Brain microvascular endothelial cell (primary cell): ENCODE measurements at regions not wholly inside any gene's neighbourhood (a gene's known extent, or its start where the extent isn't known, plus 50 kb on each side); places are given as distances from the start of the nearest gene placed in this dataset.

ENCODE experiments used
- DNase-seq: peaks from one replicate; pipeline ENCODE4 v3.0.0-alpha.2; 2020
- H3K27ac ChIP-seq: fragments of 250-450 bp; sonication (Bioruptor Pico); 2 replicates; pipeline ENCODE4 v1.5.1; 2020; ENCODE audit warnings: mild to moderate bottlenecking, moderate library complexity
- H3K27me3 ChIP-seq: fragments of 250-450 bp; sonication (Bioruptor Pico); replicated peaks from 2 replicates; pipeline ENCODE4 v1.5.1; 2020; ENCODE audit warnings: mild to moderate bottlenecking
- H3K36me3 ChIP-seq: fragments of 250-450 bp; sonication (Bioruptor Pico); replicated peaks from 2 replicates; pipeline ENCODE4 v1.5.1; 2020; ENCODE audit warnings: mild to moderate bottlenecking
- H3K4me3 ChIP-seq: 2 replicates; pipeline ENCODE4 v1.5.1; 2011; ENCODE audit warnings: low read depth, mild to moderate bottlenecking, control low read depth, low read length, moderate library complexity
- in situ Hi-C: cut with HindIII; loops from 2 replicates; pipeline ENCODE4 v1.10.0; 2017; ENCODE audit warnings: low sequenced_read_pairs, low pct_ligation_motif_present
- TF ChIP-seq, protein P1 (sequence below): IDR thresholded peaks from 2 replicates; pipeline ENCODE4 v1.5.1; 2011; ENCODE audit warnings: low read depth, mild to moderate bottlenecking, moderate library complexity, low read length, control low read depth, inconsistent platforms; ENCODE audit errors: missing control alignments

DNA sequence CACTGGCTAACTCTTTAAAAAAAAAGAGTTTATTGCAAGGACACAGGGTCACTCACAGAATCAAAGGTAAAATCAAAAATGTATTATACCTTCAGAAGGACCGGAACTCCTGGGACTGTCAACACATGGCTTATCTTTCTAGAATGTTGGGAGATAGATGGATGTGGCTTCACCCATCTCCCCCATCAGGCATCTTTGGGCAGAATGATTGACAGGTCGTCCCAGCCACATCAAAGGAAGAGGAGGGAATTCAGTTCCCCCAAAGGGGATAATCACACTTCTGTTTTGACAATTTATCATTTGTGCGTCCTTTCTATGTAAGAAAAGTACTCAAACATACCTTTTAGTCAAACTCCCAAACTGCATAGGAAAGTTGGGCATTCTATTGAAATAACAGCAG lies 228.6 kb upstream of the CDH5 start:
- in situ Hi-C loops = no loop called here
- no peak for DNase-seq
- H3K4me3 ChIP-seq = no peak overlapping the region
- no peak overlapping the region for H3K27ac ChIP-seq
- H3K27me3 ChIP-seq = no peaks in the 10 kb centered on the region
- TF ChIP-seq, protein P1, sequence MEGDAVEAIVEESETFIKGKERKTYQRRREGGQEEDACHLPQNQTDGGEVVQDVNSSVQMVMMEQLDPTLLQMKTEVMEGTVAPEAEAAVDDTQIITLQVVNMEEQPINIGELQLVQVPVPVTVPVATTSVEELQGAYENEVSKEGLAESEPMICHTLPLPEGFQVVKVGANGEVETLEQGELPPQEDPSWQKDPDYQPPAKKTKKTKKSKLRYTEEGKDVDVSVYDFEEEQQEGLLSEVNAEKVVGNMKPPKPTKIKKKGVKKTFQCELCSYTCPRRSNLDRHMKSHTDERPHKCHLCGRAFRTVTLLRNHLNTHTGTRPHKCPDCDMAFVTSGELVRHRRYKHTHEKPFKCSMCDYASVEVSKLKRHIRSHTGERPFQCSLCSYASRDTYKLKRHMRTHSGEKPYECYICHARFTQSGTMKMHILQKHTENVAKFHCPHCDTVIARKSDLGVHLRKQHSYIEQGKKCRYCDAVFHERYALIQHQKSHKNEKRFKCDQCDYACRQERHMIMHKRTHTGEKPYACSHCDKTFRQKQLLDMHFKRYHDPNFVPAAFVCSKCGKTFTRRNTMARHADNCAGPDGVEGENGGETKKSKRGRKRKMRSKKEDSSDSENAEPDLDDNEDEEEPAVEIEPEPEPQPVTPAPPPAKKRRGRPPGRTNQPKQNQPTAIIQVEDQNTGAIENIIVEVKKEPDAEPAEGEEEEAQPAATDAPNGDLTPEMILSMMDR = no peak
- no peaks in the 10 kb centered on the region for H3K36me3 ChIP-seq

DNA sequence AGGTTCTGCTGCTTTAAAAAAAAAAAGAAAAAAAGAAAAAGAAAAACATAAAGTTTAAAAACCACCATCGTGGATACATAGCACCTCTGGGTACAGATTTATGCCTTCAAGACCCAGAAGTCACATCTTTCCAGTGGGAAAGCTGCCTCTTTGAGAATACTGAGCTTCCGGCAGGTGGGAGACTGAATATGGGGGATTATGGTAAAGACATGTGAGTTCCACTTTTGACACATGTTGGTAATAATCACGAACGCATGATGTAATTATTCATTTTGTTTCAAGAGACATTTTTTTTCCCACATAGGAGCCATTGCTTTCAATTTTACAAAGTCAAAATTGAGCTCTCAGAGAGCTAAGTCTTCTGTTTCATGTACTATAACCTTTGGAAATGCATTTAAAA lies 229.7 kb upstream of the CDH5 start:
- Histone ChIP-seq H3K27me3 (no peaks in the 10 kb centered on the region), H3K36me3 (no peaks in the 10 kb centered on the region), H3K27ac (no peak overlapping the region), H3K4me3 (no peak overlapping the region)
- TF ChIP-seq, protein P1 = no peak
- in situ Hi-C loops = no loop called here
- DNase-seq = no peak

DNA sequence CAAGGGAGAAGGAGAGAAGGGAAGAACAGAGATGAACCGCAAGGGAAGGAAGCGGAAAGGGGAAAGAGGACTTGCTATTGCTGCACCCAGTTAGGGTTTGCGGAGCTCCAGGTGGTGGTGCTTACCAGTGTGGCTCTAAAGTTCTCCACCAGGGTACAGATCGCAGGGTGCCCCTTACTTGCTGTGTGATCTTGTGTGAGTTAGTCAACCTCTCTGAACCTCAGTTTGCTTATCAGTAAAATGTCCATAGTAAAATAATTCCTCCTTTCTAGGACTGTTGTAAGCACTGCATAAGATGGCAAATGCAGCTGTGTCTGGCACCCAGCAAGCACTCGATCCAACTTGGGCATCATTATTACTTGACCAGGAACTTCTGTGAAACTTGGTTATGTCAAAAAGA lies 230.7 kb upstream of the CDH5 start:
- DNase-seq = no peak
- Histone ChIP-seq H3K36me3 (no peaks in the 10 kb centered on the region), H3K27me3 (no peaks in the 10 kb centered on the region), H3K27ac (no peak overlapping the region), H3K4me3 (no peak overlapping the region)
- TF ChIP-seq, protein P1 = no peak
- in situ Hi-C loops = no loop called here

DNA sequence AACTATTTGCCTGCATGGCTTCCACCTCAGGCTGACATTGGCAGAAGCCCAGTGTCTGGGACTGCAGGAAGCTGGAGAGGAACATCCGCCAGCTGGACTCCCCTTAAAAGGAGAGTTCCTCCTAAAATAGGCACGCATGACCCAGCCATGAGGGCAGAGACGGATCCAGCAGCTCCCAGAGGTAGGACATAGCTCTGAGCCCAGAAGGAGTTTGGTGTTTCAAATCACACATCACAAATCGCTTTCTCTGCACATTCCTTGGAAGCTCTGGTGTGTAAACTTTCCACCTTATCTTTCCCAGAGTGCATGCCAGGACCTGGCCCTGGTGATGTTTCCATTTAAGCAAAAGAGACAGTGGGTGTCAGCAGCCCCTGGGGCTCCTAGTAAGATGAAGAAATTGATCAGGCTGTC lies 231.1 kb upstream of the CDH5 start:
- TF ChIP-seq, protein P1 = no peak
- no peaks in the 10 kb centered on the region for H3K27me3 ChIP-seq
- DNase-seq = no peak
- H3K4me3 ChIP-seq = no peak overlapping the region
- H3K27ac ChIP-seq = no peak overlapping the region
- H3K36me3 ChIP-seq = no peaks in the 10 kb centered on the region
- in situ Hi-C loops = no loop called here

DNA sequence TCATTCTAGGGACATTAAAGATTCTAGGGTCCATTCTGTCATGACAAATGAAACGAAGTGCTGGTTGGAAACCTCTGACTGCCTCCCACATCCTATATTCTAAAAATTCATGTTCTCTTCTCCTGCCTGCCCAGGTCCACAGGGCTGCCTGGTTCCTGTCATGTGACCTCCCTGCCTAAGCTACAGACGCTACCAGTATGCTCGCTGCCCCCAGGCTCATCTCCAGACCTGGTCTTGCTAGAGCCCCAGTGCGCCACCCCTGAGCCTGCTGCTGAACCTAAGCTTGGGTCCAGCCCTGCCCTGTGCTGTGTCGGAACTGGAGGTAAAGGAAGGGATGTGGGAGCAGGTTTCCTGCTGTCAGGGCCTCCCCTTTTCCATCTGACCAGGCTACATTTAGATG lies 231.6 kb upstream of the CDH5 start:
- no peak overlapping the region for H3K27ac ChIP-seq
- no peak for DNase-seq
- in situ Hi-C loops = no loop called here
- H3K36me3 ChIP-seq = no peaks in the 10 kb centered on the region
- TF ChIP-seq, protein P1 = no peak
- H3K27me3 ChIP-seq = no peaks in the 10 kb centered on the region
- H3K4me3 ChIP-seq = no peak overlapping the region

DNA sequence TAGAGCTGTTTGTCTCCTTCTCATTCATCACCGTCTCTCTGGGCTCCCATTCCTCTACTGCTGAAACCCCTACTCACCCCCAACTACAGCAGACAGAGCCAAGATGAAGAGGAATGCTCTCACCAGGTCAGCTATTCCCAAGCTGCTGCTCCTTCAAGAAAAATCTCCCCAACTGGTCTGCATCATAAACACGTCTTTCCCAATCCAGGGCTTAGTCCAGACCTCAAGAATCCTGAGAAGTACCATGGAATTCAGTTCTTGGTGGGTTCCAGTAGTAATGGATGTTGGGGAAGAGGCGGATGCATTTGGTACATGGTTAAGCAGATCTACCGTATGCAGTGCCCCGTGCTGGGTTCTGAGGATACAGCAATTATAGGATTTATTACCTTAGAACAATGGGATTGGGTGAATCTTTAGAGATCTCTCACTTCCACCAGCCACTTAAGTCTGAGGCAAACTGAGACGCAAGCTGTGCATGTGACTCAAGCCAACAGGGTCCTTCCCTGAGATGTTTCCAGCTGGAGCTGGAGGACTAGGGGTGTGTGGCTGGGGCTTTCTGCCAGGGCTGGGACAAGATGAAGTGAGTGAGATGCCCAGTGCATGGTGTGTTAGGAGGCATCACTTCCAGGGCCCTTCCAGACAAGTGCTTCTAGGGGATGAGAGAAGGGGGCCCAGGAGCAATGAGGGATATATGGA lies 232.7 kb upstream of the CDH5 start:
- in situ Hi-C loops = no loop called here
- no peak for DNase-seq
- Histone ChIP-seq H3K36me3 (no peaks in the 10 kb centered on the region), H3K4me3 (no peak overlapping the region), H3K27ac (no peak overlapping the region), H3K27me3 (no peaks in the 10 kb centered on the region)
- TF ChIP-seq, protein P1 = no peak
